H9 (cell line): ENCODE measurements at regions not wholly inside any gene's neighbourhood (a gene's known extent, or its start where the extent isn't known, plus 50 kb on each side); places are given as distances from the start of the nearest gene placed in this dataset.

Experiments
- DNase-seq: peaks from one replicate; pipeline ENCODE4 v3.0.0-alpha.2; 2017
- H2AFZ ChIP-seq: one replicate; pipeline ENCODE4 v1.6.1; 2013; ENCODE audit warnings: mild to moderate bottlenecking, low read length, control low read depth, moderate library complexity
- H2AK5ac ChIP-seq: 2 replicates; pipeline ENCODE4 v1.6.1; 2013; ENCODE audit warnings: low read length, control low read depth, mixed read lengths; ENCODE audit not compliant: insufficient read length
- H2BK120ac ChIP-seq: one replicate; pipeline ENCODE4 v1.6.1; 2013; ENCODE audit warnings: low read depth, mild to moderate bottlenecking, low read length, control low read depth, inconsistent platforms; ENCODE audit not compliant: poor library complexity, severe bottlenecking
- H2BK12ac ChIP-seq: 2 replicates; pipeline ENCODE4 v1.6.1; 2013; ENCODE audit warnings: low read length, control low read depth, mixed read lengths, low read depth; ENCODE audit not compliant: insufficient read length
- H2BK15ac ChIP-seq: 2 replicates; pipeline ENCODE4 v1.6.1; 2013; ENCODE audit warnings: low read depth, low read length, control low read depth
- H2BK20ac ChIP-seq: one replicate; pipeline ENCODE4 v1.6.1; 2013; ENCODE audit warnings: low read depth, mild to moderate bottlenecking, low read length, control low read depth, inconsistent platforms; ENCODE audit not compliant: poor library complexity, severe bottlenecking
- H2BK5ac ChIP-seq: 2 replicates; pipeline ENCODE4 v1.6.1; 2013; ENCODE audit warnings: low read length, control low read depth, mixed read lengths; ENCODE audit not compliant: insufficient read length
- H3K14ac ChIP-seq: 2 replicates; pipeline ENCODE4 v1.6.1; 2013; ENCODE audit warnings: low read length, control low read depth; ENCODE audit not compliant: insufficient read depth
- H3K18ac ChIP-seq: 2 replicates; pipeline ENCODE4 v1.6.1; 2013; ENCODE audit warnings: low read depth, mild to moderate bottlenecking, mixed read lengths, low read length, control low read depth; ENCODE audit not compliant: insufficient read length
- H3K23ac ChIP-seq: 2 replicates; pipeline ENCODE4 v1.6.1; 2013; ENCODE audit warnings: low read length, control low read depth, mixed read lengths, low read depth; ENCODE audit not compliant: insufficient read length
- H3K23me2 ChIP-seq: 2 replicates; pipeline ENCODE4 v1.6.1; 2013; ENCODE audit warnings: low read depth, mild to moderate bottlenecking, mixed read lengths, low read length, control low read depth; ENCODE audit not compliant: insufficient read length, poor library complexity, severe bottlenecking
- H3K27ac ChIP-seq: 2 replicates; pipeline ENCODE4 v1.5.1; 2013; ENCODE audit warnings: low read length, control low read depth, mixed read lengths, low read depth; ENCODE audit not compliant: insufficient read length
- H3K27me3 ChIP-seq: 2 replicates; pipeline ENCODE4 v1.6.1; 2013; ENCODE audit warnings: low read length, control low read depth, inconsistent platforms; ENCODE audit not compliant: insufficient read depth
- H3K4ac ChIP-seq: 2 replicates; pipeline ENCODE4 v1.6.1; 2013; ENCODE audit warnings: low read depth, mild to moderate bottlenecking, control low read depth, inconsistent platforms, low read length, moderate library complexity
- H3K4me1 ChIP-seq: 2 replicates; pipeline ENCODE4 v1.6.1; 2013; ENCODE audit warnings: low read length, control low read depth, inconsistent platforms; ENCODE audit not compliant: insufficient read depth
- H3K4me2 ChIP-seq: 2 replicates; pipeline ENCODE4 v1.6.1; 2013; ENCODE audit warnings: low read length, control low read depth, mixed read lengths; ENCODE audit not compliant: insufficient read length, insufficient read depth
- H3K56ac ChIP-seq: 2 replicates; pipeline ENCODE4 v1.6.1; 2013; ENCODE audit warnings: low read depth, mild to moderate bottlenecking, mixed read lengths, low read length, control low read depth; ENCODE audit not compliant: insufficient read length
- H3K79me1 ChIP-seq: 2 replicates; pipeline ENCODE4 v1.6.1; 2013; ENCODE audit warnings: low read depth, mild to moderate bottlenecking, moderate library complexity, low read length, control low read depth, inconsistent platforms; ENCODE audit not compliant: insufficient read depth, poor library complexity, severe bottlenecking
- H3K79me2 ChIP-seq: 2 replicates; pipeline ENCODE4 v1.6.1; 2013; ENCODE audit warnings: low read length, control low read depth, inconsistent platforms; ENCODE audit not compliant: insufficient read depth
- H3K9ac ChIP-seq: 2 replicates; pipeline ENCODE4 v1.6.1; 2013; ENCODE audit warnings: low read length, control low read depth, mixed read lengths; ENCODE audit not compliant: insufficient read length; ENCODE audit errors: extremely low read depth
- H3K9me3 ChIP-seq: one replicate; pipeline ENCODE4 v1.6.1; 2013; ENCODE audit warnings: low read depth, low read length, inconsistent platforms; ENCODE audit not compliant: control insufficient read depth
- H3T11ph ChIP-seq: one replicate; pipeline ENCODE4 v1.6.1; 2013; ENCODE audit warnings: mild to moderate bottlenecking, low read length, control low read depth, inconsistent platforms
- H4K20me1 ChIP-seq: one replicate; pipeline ENCODE4 v1.6.1; 2013; ENCODE audit not compliant: control insufficient read depth, insufficient read length, insufficient read depth
- H4K5ac ChIP-seq: 2 replicates; pipeline ENCODE4 v1.6.1; 2013; ENCODE audit warnings: low read depth, mild to moderate bottlenecking, mixed read lengths, low read length, control low read depth; ENCODE audit not compliant: insufficient read length
- H4K8ac ChIP-seq: replicated peaks from 2 replicates; pipeline ENCODE4 v1.6.1; 2013; ENCODE audit warnings: low read length, control low read depth, mixed read lengths, low read depth; ENCODE audit not compliant: insufficient read length
- H4K91ac ChIP-seq: 2 replicates; pipeline ENCODE4 v1.6.1; 2013; ENCODE audit warnings: low read depth, mild to moderate bottlenecking, moderate library complexity, mixed read lengths, low read length, control low read depth; ENCODE audit not compliant: insufficient read length
- H3K27ac Mint-ChIP-seq, 3 experiments: 2 replicates in 2 of 3; 3 replicates in 1 of 3; pipeline ENCODE4 v1.8.0; 2020 to 2021; ENCODE audit warnings: mixed read lengths in 3 of 3, mild to moderate bottlenecking in 1 of 3, moderate library complexity in 1 of 3
- H3K27me3 Mint-ChIP-seq: 2 replicates; pipeline ENCODE4 v1.8.0; 2021; ENCODE audit warnings: low read depth, mild to moderate bottlenecking, moderate library complexity, mixed read lengths
- H3K36me3 Mint-ChIP-seq, 3 experiments: 2 replicates in 2 of 3; 3 replicates in 1 of 3; pipeline ENCODE4 v1.8.0; 2020 to 2021; ENCODE audit warnings: low read depth in 3 of 3, mixed read lengths in 3 of 3; ENCODE audit not compliant: insufficient read depth in 1 of 3
- H3K4me1 Mint-ChIP-seq, 2 experiments: 2 replicates each; pipeline ENCODE4 v1.8.0; 2020; ENCODE audit warnings: mixed read lengths in 2 of 2
- H3K4me3 Mint-ChIP-seq, 2 experiments: 2 replicates in 1 of 2; 3 replicates in 1 of 2; pipeline ENCODE4 v1.8.0; 2020 to 2021; ENCODE audit warnings: mild to moderate bottlenecking in 2 of 2, mixed read lengths in 2 of 2, moderate library complexity in 1 of 2
- H3K9me3 Mint-ChIP-seq, 2 experiments: 2 replicates in 1 of 2; 3 replicates in 1 of 2; pipeline ENCODE4 v1.8.0; 2020; ENCODE audit warnings: mild to moderate bottlenecking in 2 of 2, mixed read lengths in 2 of 2, moderate library complexity in 1 of 2
- WGBS: extraction: QIAGEN DNeasy Blood & Tissue Kit; methylation state at CpG from one replicate; pipeline ENCODE4 v1.1.7; 2013; ENCODE audit warnings: missing lambda C conversion rate, low lambda C conversion rate, mixed read lengths; ENCODE audit not compliant: insufficient read length; ENCODE audit errors: extremely low coverage; 5-methylcytosine and 5-hydroxymethylcytosine counted together
- TF ChIP-seq, protein P1 (sequence below): fragments of 200-600 bp; sonication (generic); conservative IDR thresholded peaks from 3 replicates; pipeline ENCODE4 v1.8.0; 2021; ENCODE audit warnings: antibody characterized with exemption, mild to moderate bottlenecking

DNA sequence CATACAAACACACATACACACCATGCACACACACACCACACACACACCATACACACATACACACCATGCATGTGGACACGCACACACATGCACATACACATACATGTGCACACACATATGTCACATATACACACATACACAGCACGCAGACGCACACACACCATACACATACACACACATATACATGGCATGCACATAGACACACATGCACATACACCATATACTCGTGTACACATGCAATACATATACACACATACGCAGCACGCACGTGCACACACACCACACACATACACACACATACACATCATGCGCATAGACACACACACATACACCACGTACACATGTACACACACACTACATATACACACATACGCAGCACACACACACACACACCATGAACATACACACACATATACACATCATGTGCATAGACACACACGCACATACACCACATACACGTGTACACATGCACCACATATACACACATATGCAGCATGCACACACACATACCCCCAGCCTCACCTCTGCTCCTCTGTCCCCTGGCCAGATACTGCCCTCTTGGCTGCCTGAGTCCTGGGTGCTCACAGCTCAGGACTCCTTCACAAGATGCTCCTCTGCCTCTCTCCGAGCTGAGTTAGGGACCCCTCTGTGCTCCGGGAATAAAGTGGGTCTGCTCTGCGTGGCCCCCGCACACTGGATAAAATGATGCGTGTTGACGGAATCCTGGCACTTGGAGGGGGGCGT, 70.9 kb upstream of the ARHGEF7 start:
- Histone ChIP-seq H2AFZ (no peak overlapping the region), H2BK5ac (no peak overlapping the region), H4K91ac (no peak overlapping the region), H3K79me2 (no peaks in the 10 kb centered on the region), H3K18ac (no peak overlapping the region), H3K4ac (no peak overlapping the region), H4K5ac (no peak overlapping the region), H3K56ac (no peak overlapping the region), H2BK12ac (no peak overlapping the region), H3K27ac (no peak overlapping the region), H3K79me1 (no peaks in the 10 kb centered on the region), H2AK5ac (no peak overlapping the region), H3K23me2 (no peaks in the 10 kb centered on the region), H3K9me3 (peaks cover 14% of the 10 kb centered on the region), H2BK20ac (no peak overlapping the region), H2BK120ac (no peak overlapping the region), H3K27me3 (no peaks in the 10 kb centered on the region), H3K23ac (no peak overlapping the region), H3K9ac (no peak overlapping the region), H4K8ac (no peak overlapping the region), H3K4me2 (no peak overlapping the region), H2BK15ac (no peak overlapping the region), H4K20me1 (no peaks in the 10 kb centered on the region), H3K14ac (no peak overlapping the region), H3T11ph (no peak overlapping the region), H3K4me1 (no peaks in the 10 kb centered on the region)
- WGBS, result no CpG with 5 or more reads among the region's 19 CpGs
- TF ChIP-seq, protein P1, sequence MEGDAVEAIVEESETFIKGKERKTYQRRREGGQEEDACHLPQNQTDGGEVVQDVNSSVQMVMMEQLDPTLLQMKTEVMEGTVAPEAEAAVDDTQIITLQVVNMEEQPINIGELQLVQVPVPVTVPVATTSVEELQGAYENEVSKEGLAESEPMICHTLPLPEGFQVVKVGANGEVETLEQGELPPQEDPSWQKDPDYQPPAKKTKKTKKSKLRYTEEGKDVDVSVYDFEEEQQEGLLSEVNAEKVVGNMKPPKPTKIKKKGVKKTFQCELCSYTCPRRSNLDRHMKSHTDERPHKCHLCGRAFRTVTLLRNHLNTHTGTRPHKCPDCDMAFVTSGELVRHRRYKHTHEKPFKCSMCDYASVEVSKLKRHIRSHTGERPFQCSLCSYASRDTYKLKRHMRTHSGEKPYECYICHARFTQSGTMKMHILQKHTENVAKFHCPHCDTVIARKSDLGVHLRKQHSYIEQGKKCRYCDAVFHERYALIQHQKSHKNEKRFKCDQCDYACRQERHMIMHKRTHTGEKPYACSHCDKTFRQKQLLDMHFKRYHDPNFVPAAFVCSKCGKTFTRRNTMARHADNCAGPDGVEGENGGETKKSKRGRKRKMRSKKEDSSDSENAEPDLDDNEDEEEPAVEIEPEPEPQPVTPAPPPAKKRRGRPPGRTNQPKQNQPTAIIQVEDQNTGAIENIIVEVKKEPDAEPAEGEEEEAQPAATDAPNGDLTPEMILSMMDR, result no peak
- no peak overlapping the region for H3K4me3 Mint-ChIP-seq
- peaks cover 14 to 28% (median 17%) of the 10 kb centered on the region in 3 experiments for H3K36me3 Mint-ChIP-seq
- DNase-seq, result no peak
- peaks cover 6% of the 10 kb centered on the region for H3K27me3 Mint-ChIP-seq
- H3K27ac Mint-ChIP-seq, result no peak overlapping the region
- H3K9me3 Mint-ChIP-seq, result peaks cover 43 to 44% of the 10 kb centered on the region in 2 experiments
- no peaks in the 10 kb centered on the region for H3K4me1 Mint-ChIP-seq
